HEK293 (cell line): ENCODE measurements at regions not wholly inside any gene's neighbourhood (a gene's known extent, or its start where the extent isn't known, plus 50 kb on each side); places are given as distances from the start of the nearest gene placed in this dataset.

Experiments used
- CTCF ChIA-PET: fragments of 350-600 bp; formaldehyde crosslinking; extraction: SDS; loops from one replicate; lab custom pipeline; 2021; ENCODE audit warnings: antibody characterized with exemption; lab: Yijun Ruan, JAX
- POLR2A ChIA-PET: fragments of 300-600 bp; formaldehyde crosslinking; extraction: SDS; loops from one replicate; lab custom pipeline; 2020; ENCODE audit warnings: antibody characterized with exemption, inconsistent platforms; lab: Yijun Ruan, JAX
- H3K27ac ChIP-seq: fragments of 200-500 bp; sonication (Bioruptor generic); 2 replicates; pipeline ENCODE4 v1.5.1; 2014; ENCODE audit warnings: low read depth, low read length, control low read depth, inconsistent platforms; ENCODE audit errors: extremely low read depth
- H3K36me3 ChIP-seq, 2 experiments: fragments of 200-500 bp in 1 of 2; sonication (Bioruptor generic) in 1 of 2; 1 replicate in 1 of 2; 2 replicates in 1 of 2; pipeline ENCODE4 v1.5.1; 2014 to 2017; ENCODE audit warnings: inconsistent platforms in 2 of 2, low read length in 2 of 2; ENCODE audit not compliant: control insufficient read depth in 2 of 2, insufficient read depth in 1 of 2
- H3K4me1 ChIP-seq: fragments of 200-500 bp; sonication (Bioruptor generic); 2 replicates; pipeline ENCODE4 v1.5.1; 2014; ENCODE audit warnings: mild to moderate bottlenecking, low read length, inconsistent platforms; ENCODE audit not compliant: control insufficient read depth, insufficient read depth
- H3K4me3 ChIP-seq: 2 replicates; pipeline ENCODE4 v1.5.1; 2011; ENCODE audit warnings: low read depth, mild to moderate bottlenecking, control low read depth, low read length, moderate library complexity
- H3K9me3 ChIP-seq: fragments of 200-500 bp; sonication (Bioruptor generic); 2 replicates; pipeline ENCODE4 v1.5.1; 2014; ENCODE audit warnings: low read depth, low read length, inconsistent platforms; ENCODE audit not compliant: control insufficient read depth, insufficient read depth
- CTCF ChIP-seq: fragments of 450-650 bp; formaldehyde crosslinking; IDR thresholded peaks from 2 replicates; pipeline ENCODE4 v1.5.1; 2016; ENCODE audit warnings: missing biosample characterization, missing genetic modification characterization
- HOXA7 ChIP-seq: sonication (generic); formaldehyde crosslinking; IDR thresholded peaks from 2 replicates; pipeline ENCODE4 v1.8.1; 2022; ENCODE audit warnings: missing genetic modification reagents, borderline replicate concordance
- IKZF3 ChIP-seq: fragments of 450-650 bp; IDR thresholded peaks from 2 replicates; pipeline ENCODE4 v1.5.0; 2018; ENCODE audit warnings: missing biosample characterization, mild to moderate bottlenecking, missing genetic modification characterization, moderate library complexity
- KLF16 ChIP-seq: fragments of 450-650 bp; formaldehyde crosslinking; IDR thresholded peaks from 2 replicates; pipeline ENCODE4 v1.5.1; 2017; ENCODE audit warnings: missing biosample characterization, missing genetic modification characterization
- OVOL3 ChIP-seq: fragments of 450-650 bp; formaldehyde crosslinking; IDR thresholded peaks from 2 replicates; pipeline ENCODE4 v1.5.1; 2016; ENCODE audit warnings: missing biosample characterization, missing genetic modification characterization
- RBAK ChIP-seq: fragments of 450-650 bp; formaldehyde crosslinking; IDR thresholded peaks from 2 replicates; pipeline ENCODE4 v1.5.1; 2016; ENCODE audit warnings: missing biosample characterization, missing genetic modification characterization
- WT1 ChIP-seq: fragments of 450-650 bp; formaldehyde crosslinking; IDR thresholded peaks from 2 replicates; pipeline ENCODE4 v1.5.1; 2016; ENCODE audit warnings: missing biosample characterization, missing genetic modification characterization
- YY2 ChIP-seq: fragments of 450-650 bp; formaldehyde crosslinking; IDR thresholded peaks from 2 replicates; pipeline ENCODE4 v1.5.1; 2016; ENCODE audit warnings: missing biosample characterization, missing genetic modification characterization
- ZFP41 ChIP-seq: fragments of 450-650 bp; formaldehyde crosslinking; IDR thresholded peaks from 2 replicates; pipeline ENCODE4 v1.5.1; 2016; ENCODE audit warnings: missing biosample characterization, missing genetic modification characterization, borderline replicate concordance
- ZNF10 ChIP-seq: fragments of 450-650 bp; formaldehyde crosslinking; IDR thresholded peaks from 2 replicates; pipeline ENCODE4 v1.5.1; 2017; ENCODE audit warnings: missing biosample characterization, missing genetic modification characterization
- ZNF133 ChIP-seq: fragments of 450-650 bp; formaldehyde crosslinking; IDR thresholded peaks from 2 replicates; pipeline ENCODE4 v1.5.1; 2016; ENCODE audit warnings: missing biosample characterization, missing genetic modification characterization
- ZNF146 ChIP-seq: fragments of 450-650 bp; formaldehyde crosslinking; IDR thresholded peaks from 2 replicates; pipeline ENCODE4 v1.5.1; 2016; ENCODE audit warnings: missing biosample characterization, missing genetic modification characterization
- ZNF155 ChIP-seq: fragments of 450-650 bp; formaldehyde crosslinking; IDR thresholded peaks from 2 replicates; pipeline ENCODE4 v1.5.1; 2016; ENCODE audit warnings: missing biosample characterization, missing genetic modification characterization
- ZNF23 ChIP-seq: fragments of 450-650 bp; formaldehyde crosslinking; IDR thresholded peaks from 2 replicates; pipeline ENCODE4 v1.5.1; 2016; ENCODE audit warnings: missing biosample characterization, missing genetic modification characterization, borderline replicate concordance
- ZNF341 ChIP-seq: fragments of 450-650 bp; formaldehyde crosslinking; IDR thresholded peaks from 2 replicates; pipeline ENCODE4; 2016; ENCODE audit warnings: low read depth, missing biosample characterization, missing genetic modification characterization
- ZNF398 ChIP-seq: fragments of 450-650 bp; formaldehyde crosslinking; IDR thresholded peaks from 2 replicates; pipeline ENCODE4 v1.5.1; 2017; ENCODE audit warnings: missing biosample characterization, missing genetic modification characterization
- ZNF433 ChIP-seq: fragments of 450-650 bp; formaldehyde crosslinking; IDR thresholded peaks from 2 replicates; pipeline ENCODE4 v1.5.1; 2016; ENCODE audit warnings: missing biosample characterization, missing genetic modification characterization, low read depth
- ZNF488 ChIP-seq: fragments of 450-650 bp; formaldehyde crosslinking; IDR thresholded peaks from 2 replicates; pipeline ENCODE4 v1.5.1; 2016; ENCODE audit warnings: missing biosample characterization, missing genetic modification characterization
- ZNF585B ChIP-seq: fragments of 450-650 bp; formaldehyde crosslinking; IDR thresholded peaks from 2 replicates; pipeline ENCODE4 v1.5.1; 2016; ENCODE audit warnings: missing biosample characterization, missing genetic modification characterization
- ZNF596 ChIP-seq: fragments of 450-650 bp; IDR thresholded peaks from 2 replicates; pipeline ENCODE4 v1.5.0; 2018; ENCODE audit warnings: missing biosample characterization, mild to moderate bottlenecking, missing genetic modification characterization, moderate library complexity
- TF ChIP-seq, protein P1 (sequence below): fragments of 450-650 bp; formaldehyde crosslinking; IDR thresholded peaks from 2 replicates; pipeline ENCODE4 v1.5.1; 2016; ENCODE audit warnings: missing biosample characterization, missing genetic modification characterization
- TF ChIP-seq, protein P2 (sequence below): fragments of 450-650 bp; formaldehyde crosslinking; IDR thresholded peaks from 2 replicates; pipeline ENCODE4 v1.5.1; 2016; ENCODE audit warnings: missing biosample characterization, missing genetic modification characterization
- TF ChIP-seq, protein P3 (sequence below): fragments of 450-650 bp; formaldehyde crosslinking; IDR thresholded peaks from 2 replicates; pipeline ENCODE4 v1.5.1; 2016; ENCODE audit warnings: missing biosample characterization, missing genetic modification characterization

DNA sequence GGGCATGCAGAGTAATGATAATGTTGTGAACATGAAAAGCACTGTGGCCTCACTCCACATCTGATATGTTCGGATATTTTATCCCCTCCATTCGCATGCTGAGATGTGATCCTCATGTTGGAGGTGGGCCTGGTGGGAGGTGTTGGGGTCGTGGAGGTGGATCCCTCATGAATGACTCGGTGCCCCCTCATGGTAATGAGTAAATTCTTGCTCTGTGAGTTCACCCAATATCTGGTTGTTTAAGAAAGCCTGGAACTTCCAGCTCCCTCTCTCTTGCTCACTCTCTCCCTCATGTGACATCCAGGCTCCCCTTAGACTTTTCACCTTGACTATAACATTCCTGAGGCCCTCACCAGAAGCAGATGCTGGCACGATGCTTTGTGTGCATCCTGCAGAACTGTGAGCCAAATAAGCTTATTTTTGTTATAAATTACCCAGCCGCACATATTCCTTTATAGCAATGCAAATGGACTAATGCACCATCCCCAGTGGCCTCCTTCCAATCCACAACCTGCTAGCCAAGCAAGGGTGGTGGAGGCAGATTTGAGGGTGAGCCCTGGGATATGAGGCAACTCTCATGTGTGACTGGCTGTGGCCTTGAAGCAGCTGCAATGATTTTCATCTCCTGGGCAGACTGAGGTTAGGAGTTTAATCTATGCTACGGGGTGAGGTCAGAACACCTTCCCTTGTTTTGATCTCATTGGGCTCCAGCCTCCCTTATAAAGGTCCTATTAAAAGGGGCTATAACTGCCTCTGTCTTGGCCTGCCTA is 276.5 kb downstream of the ETS1 start:
- ChIA-PET POLR2A (no interaction called here), CTCF (no interaction called here)
- no peak for TF ChIP-seq WT1
- TF ChIP-seq ZNF398 (tag by site-specific recombination): no peak
- TF ChIP-seq ZFP41 (tag by site-specific recombination): no peak
- TF ChIP-seq YY2 (tag by site-specific recombination): no peak
- TF ChIP-seq, protein P1, sequence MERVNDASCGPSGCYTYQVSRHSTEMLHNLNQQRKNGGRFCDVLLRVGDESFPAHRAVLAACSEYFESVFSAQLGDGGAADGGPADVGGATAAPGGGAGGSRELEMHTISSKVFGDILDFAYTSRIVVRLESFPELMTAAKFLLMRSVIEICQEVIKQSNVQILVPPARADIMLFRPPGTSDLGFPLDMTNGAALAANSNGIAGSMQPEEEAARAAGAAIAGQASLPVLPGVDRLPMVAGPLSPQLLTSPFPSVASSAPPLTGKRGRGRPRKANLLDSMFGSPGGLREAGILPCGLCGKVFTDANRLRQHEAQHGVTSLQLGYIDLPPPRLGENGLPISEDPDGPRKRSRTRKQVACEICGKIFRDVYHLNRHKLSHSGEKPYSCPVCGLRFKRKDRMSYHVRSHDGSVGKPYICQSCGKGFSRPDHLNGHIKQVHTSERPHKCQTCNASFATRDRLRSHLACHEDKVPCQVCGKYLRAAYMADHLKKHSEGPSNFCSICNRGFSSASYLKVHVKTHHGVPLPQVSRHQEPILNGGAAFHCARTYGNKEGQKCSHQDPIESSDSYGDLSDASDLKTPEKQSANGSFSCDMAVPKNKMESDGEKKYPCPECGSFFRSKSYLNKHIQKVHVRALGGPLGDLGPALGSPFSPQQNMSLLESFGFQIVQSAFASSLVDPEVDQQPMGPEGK (tag by site-specific recombination): no peak
- no peak for TF ChIP-seq ZNF433 (tag by site-specific recombination)
- no peak for TF ChIP-seq ZNF488 (tag by site-specific recombination)
- TF ChIP-seq ZNF10: no peak
- no peak for TF ChIP-seq ZNF155 (tag by site-specific recombination)
- TF ChIP-seq, protein P2, sequence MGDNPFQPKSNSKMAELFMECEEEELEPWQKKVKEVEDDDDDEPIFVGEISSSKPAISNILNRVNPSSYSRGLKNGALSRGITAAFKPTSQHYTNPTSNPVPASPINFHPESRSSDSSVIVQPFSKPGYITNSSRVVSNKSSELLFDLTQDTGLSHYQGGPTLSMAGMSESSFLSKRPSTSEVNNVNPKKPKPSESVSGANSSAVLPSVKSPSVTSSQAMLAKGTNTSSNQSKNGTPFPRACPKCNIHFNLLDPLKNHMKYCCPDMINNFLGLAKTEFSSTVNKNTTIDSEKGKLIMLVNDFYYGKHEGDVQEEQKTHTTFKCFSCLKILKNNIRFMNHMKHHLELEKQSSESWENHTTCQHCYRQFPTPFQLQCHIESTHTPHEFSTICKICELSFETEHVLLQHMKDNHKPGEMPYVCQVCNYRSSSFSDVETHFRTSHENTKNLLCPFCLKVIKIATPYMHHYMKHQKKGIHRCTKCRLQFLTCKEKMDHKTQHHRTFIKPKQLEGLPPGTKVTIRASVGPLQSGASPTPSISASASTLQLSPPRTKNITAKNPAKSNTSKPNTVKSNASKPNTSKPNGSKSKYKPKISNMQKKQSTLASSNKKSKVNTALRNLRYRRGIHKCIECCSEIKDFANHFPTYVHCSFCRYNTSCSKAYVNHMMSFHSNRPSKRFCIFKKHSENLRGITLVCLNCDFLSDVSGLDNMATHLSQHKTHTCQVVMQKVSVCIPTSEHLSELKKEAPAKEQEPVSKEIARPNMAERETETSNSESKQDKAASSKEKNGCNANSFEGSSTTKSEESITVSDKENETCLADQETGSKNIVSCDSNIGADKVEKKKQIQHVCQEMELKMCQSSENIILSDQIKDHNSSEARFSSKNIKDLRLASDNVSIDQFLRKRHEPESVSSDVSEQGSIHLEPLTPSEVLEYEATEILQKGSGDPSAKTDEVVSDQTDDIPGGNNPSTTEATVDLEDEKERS (tag by site-specific recombination): no peak
- no peak for TF ChIP-seq ZNF133
- no peak for TF ChIP-seq ZNF146 (tag by site-specific recombination)
- no peak for TF ChIP-seq HOXA7 (CRISPR knock-in tag)
- no peak for TF ChIP-seq IKZF3 (tag by site-specific recombination)
- no peak for TF ChIP-seq ZNF596 (tag by site-specific recombination)
- TF ChIP-seq ZNF341: no peak
- no peak overlapping the region for H3K27ac ChIP-seq
- H3K9me3 ChIP-seq: no peaks in the 10 kb centered on the region
- no peak overlapping the region for H3K4me3 ChIP-seq
- H3K36me3 ChIP-seq: no peaks in the 10 kb centered on the region
- H3K4me1 ChIP-seq: no peaks in the 10 kb centered on the region

DNA sequence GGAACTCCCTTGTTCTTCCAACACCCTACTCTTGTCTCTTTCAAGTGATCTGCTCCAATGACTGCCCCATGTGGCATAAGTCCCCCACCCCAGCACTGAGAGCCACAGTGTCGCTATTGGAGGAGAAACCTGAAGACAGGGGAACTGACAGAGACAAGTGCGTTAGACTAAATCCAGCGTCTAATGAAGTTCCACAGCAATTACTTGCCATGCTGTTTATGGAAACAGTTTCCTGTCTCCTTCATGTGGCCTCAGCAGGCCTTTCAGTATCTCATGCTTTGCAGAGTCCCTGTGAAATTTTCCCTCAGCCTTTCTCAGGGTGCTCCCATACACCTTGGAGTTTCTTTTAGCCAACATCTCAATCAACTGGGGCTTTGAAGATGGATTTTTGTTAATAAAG is 277.4 kb downstream of the ETS1 start:
- CTCF ChIA-PET: interaction anchor here (1.2 to 1.6 kb wide), 2 partner anchors 14 to 321 kb away, joined by 3 to 4 read pairs; no protein-coding TSS in a partner anchor
- POLR2A ChIA-PET: no interaction called here
- TF ChIP-seq CTCF (tag by site-specific recombination) (no peak), RBAK (tag by site-specific recombination) (no peak), KLF16 (tag by site-specific recombination) (no peak), OVOL3 (no peak), ZNF23 (tag by site-specific recombination) (no peak), ZNF585B (tag by site-specific recombination) (no peak)
- TF ChIP-seq, protein P3, sequence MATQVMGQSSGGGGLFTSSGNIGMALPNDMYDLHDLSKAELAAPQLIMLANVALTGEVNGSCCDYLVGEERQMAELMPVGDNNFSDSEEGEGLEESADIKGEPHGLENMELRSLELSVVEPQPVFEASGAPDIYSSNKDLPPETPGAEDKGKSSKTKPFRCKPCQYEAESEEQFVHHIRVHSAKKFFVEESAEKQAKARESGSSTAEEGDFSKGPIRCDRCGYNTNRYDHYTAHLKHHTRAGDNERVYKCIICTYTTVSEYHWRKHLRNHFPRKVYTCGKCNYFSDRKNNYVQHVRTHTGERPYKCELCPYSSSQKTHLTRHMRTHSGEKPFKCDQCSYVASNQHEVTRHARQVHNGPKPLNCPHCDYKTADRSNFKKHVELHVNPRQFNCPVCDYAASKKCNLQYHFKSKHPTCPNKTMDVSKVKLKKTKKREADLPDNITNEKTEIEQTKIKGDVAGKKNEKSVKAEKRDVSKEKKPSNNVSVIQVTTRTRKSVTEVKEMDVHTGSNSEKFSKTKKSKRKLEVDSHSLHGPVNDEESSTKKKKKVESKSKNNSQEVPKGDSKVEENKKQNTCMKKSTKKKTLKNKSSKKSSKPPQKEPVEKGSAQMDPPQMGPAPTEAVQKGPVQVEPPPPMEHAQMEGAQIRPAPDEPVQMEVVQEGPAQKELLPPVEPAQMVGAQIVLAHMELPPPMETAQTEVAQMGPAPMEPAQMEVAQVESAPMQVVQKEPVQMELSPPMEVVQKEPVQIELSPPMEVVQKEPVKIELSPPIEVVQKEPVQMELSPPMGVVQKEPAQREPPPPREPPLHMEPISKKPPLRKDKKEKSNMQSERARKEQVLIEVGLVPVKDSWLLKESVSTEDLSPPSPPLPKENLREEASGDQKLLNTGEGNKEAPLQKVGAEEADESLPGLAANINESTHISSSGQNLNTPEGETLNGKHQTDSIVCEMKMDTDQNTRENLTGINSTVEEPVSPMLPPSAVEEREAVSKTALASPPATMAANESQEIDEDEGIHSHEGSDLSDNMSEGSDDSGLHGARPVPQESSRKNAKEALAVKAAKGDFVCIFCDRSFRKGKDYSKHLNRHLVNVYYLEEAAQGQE (tag by site-specific recombination): no peak

More for the DNA sequence above, 277.4 kb downstream of the ETS1 start:
- no peaks in the 10 kb centered on the region for H3K4me1 ChIP-seq
- H3K27ac ChIP-seq: no peak overlapping the region
- H3K36me3 ChIP-seq: no peaks in the 10 kb centered on the region
- H3K9me3 ChIP-seq: no peaks in the 10 kb centered on the region
- H3K4me3 ChIP-seq: no peak overlapping the region
